ENCODE measurements at regions not wholly inside any gene's neighbourhood (a gene's known extent, or its start where the extent isn't known, plus 50 kb on each side); places are given as distances from the start of the nearest gene placed in this dataset.

- DNase-seq (ENCODE audit: low spot score): no peak
Observed at GRCh38 chr1:61523893-61524605, 200.9 kb downstream of the TM2D1 start.

GRCh38 chr1:61523229-61523628, 201.7 kb downstream of the TM2D1 start:
- no peak for DNase-seq (ENCODE audit: low spot score)

- no peak for DNase-seq (ENCODE audit: low spot score)
Observed at GRCh38 chr1:61520401-61520800, 204.5 kb downstream of the TM2D1 start.

GRCh38 chr1:61519631-61520030, 205.3 kb downstream of the TM2D1 start:
- no peak for DNase-seq (ENCODE audit: low spot score)

GRCh38 chr1:61518670-61519400, 206.1 kb downstream of the TM2D1 start:
- DNase-seq (ENCODE audit: low spot score): no peak

GRCh38 chr1:61517345-61517744, 207.6 kb downstream of the TM2D1 start:
- DNase-seq (ENCODE audit: low spot score): no peak

- DNase-seq (ENCODE audit: low spot score): no peak
Observed at GRCh38 chr1:61515096-61515495, 209.8 kb downstream of the TM2D1 start.

All from CD4-positive, alpha-beta T cell treated with Interleukin-6 at 100 ng/mL for 8 hours (primary cell).